NCI-H748 (cell line): ENCODE measurements at regions not wholly inside any gene's neighbourhood (a gene's known extent, or its start where the extent isn't known, plus 50 kb on each side); places are given as distances from the start of the nearest gene placed in this dataset.
"Not testable (repeated sequence)": the region's sequence is repeated elsewhere in the genome, so short reads cannot be mapped to it uniquely, and the experiment has no call there.

Experiments used
- DNase-seq: peaks from one replicate; lab custom pipeline; 2025; ENCODE audit not compliant: unreplicated experiment; lab: John Stamatoyannopoulos, UW

DNA sequence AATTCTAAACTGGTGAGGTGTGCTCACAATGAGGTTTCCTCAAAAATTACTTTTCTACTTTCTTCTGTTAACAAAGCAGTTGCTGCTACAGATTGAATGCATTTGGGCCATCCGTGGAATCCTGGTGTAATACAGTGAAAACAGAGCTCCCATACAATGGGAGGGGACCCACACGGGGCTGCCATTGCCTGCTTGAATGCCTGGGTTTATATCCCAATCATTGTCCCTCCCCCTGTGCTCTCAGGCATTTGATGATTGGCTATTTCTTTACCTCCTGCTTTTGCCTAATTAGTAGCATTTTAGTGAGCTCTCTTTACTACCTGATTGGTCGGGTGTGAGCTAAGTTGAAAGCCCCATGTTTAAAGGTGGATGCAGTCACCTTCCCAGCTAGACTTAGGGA lies 52.9 kb upstream of the CSF1 start:
- DNase-seq = not testable (repeated sequence)

DNA sequence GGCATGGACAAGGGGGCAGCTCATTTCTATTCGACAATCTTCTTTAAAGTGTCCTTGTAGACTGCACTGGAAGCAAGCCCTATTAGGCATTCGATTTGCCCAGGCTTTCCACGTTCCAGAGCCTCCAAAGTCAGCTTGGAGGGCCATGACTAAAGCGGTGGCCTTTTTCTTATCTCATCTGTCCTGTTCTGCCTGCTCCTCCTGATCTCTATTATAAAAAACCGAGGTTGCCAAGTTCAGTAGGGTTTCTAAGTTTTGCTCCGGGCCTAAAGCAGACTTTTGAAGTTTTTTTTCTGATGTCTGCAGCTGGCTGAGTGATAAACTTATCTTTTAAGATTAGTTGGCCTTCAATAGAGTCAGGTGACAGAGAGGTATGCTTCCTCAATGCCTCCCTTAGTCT lies 54.7 kb upstream of the CSF1 start:
- DNase-seq = not testable (repeated sequence)

DNA sequence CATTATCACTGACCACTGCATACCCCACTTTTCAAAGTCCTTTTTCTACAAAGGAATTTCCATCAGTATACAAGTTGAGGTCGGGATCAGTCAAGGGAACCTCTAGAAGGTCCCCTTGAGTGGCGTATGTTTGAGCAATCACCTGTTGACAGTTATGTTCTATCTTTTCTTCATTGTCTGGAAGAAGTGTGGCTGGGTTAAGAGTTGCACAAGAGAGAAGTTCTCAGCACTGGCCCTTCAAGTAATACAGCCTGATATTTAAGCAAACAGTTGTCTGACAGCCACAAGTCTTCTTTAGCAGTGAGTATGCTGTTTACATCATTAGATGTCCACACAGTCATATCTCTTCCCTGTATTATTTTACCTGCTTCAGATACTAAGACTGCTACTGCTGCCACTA lies 56.7 kb upstream of the CSF1 start:
- DNase-seq = not testable (repeated sequence)

DNA sequence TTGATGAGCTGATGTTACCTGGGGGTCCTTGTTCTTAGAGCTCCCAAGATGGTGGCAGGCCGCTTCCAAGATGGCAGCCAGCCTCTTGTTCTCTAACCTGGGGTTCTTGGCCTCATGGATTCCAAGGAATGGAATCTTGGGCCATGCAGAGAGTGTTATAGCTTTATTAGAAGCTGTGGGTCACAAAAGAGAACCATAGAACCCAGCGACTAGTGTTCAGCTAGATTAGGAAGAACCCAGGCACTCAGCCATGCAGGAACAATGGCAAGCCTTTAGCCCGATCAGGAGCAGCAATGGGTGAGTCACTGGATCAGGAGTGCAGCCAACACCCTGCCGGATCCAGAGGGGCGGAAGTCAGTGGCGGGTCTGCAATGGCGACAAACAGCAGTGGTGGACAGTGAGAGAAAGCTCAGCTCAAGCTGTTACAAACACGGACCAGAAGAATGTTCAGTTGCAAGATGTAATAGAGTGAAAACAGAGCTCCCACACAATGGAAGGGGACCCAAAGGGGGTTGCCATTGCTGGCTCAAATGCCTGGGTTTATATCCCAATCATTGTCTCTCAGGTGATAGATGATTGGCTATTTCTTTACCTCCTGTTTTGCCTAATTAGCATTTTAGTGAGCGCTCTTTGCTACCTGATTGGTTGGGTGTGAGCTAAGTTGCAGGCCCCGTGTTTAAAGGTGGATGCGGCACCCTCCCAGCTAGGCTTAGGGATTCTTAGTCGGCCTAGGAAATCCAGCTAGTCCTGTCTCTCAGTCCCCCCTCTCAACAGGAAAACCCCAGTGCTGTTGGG lies 58.2 kb upstream of the CSF1 start:
- DNase-seq = not testable (repeated sequence)

- DNase-seq = no peak
Measured at GRCh38 chr1:109850827-109851226, 59.8 kb upstream of the CSF1 start.

DNA sequence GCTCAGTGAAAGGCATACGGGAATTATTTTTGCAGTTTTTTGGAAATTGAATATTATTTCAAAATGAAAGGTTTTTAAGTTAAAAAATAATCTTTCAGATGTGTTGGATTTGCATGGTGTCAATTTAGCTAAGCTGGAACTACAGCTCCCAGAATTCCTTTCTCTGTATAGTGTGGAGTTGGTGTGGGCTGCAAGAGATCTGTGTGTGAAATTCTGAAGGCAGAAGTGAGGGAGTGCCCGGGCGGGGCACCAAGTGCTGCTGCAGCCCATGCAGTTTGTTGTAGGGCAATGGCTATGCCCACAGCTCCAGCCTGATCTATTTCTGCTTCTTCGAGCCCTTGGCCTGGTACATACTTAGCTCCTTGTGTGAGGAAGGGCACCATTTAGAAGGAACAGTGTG lies 60.5 kb upstream of the CSF1 start:
- DNase-seq = no peak

GRCh38 chr1:109849655-109850054 lies 61.0 kb upstream of the CSF1 start:
- DNase-seq = no peak

- no peak for DNase-seq
Measured at GRCh38 chr1:109847251-109847650, 63.4 kb upstream of the CSF1 start.

GRCh38 chr1:109846846-109847245 lies 63.8 kb upstream of the CSF1 start:
- no peak for DNase-seq

DNA sequence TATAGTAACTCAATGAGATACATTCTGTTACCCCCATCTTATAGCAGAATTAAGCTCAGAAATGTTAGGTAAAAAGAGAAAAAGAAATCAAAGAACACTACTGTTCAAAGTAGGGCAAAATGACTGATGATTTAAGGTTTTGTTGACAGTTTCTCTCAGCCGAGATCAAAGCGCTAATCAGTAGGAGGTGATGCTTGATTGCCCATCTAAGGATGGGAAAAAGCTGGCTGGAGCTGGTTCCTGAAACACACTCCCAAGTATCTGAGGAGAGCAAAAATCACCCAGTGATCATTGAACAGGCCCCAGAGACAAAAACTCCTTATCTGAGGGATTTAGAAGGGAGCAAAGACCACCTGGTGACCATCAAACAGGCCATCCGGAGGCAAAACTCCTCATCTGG lies 64.5 kb upstream of the CSF1 start:
- DNase-seq = no peak

DNA sequence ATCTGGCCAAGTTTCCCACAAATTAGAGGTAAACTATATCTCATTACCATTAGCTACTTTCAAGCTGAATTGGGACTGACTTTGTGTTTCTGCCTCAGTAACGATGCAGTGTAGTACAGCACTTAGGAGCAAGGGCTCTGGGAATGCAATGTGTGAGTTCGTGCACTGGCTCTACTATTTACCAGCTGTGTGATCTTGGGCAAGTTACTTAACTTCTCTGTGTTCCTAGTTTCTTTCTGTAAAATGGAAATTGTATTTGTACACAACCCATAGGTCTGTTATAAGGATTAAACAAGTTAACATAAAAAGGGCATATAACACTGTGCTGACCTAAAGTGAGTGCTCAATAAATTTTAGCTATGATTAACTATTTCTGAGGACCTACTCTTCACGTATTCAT lies 65.0 kb upstream of the CSF1 start:
- no peak for DNase-seq

- no peak for DNase-seq
Measured at GRCh38 chr1:109844609-109845008, 66.0 kb upstream of the CSF1 start.

DNA sequence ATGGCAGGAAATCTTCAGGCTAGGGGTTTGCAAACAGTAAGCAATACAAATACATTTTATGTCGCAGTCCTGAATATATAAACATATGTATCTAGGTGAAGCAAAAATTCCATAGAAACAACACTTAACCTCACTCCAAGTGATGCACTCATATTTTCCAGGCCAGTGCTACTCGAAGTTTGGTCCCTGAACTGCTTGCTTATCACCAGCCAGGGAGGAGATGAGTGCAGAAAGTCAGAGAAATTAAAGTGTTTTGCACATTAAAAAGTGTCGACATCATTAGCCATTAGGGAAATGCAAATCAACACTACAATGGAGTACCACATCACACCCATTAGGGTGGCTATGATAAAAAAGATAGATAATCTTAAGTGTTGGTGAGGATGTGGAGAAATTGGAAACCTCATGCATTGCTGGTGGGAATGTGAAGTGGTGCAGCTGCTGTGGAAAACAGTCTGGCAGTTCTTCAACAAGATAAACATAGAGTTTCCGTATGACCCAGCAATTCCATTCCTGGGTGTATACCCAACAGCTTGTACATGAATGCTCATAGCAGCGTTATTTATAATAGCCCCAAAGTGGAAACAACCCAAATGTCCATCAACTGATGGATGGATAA lies 70.5 kb upstream of the CSF1 start:
- DNase-seq = no peak

DNA sequence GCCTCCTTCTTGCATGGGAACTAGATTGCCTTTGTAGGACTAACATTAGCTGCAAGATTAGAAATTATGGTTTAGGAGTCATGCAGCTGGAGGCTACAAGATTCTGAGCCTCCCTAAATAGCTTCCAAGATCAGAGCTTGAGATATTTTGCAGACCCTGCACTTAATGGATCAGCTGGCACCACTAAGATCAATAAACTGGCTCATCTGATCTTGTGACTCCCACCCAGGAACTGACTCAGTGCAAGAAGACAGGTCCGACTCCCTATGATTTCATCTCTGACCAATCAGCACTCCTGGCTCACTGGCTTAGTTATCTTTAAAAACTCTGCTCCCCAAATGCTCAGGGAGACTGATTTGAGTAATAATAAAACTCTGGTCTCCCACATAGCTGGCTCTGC lies 71.4 kb upstream of the CSF1 start:
- not testable (repeated sequence) for DNase-seq

- no peak for DNase-seq
Measured at GRCh38 chr1:109838838-109839240, 71.8 kb upstream of the CSF1 start.

DNA sequence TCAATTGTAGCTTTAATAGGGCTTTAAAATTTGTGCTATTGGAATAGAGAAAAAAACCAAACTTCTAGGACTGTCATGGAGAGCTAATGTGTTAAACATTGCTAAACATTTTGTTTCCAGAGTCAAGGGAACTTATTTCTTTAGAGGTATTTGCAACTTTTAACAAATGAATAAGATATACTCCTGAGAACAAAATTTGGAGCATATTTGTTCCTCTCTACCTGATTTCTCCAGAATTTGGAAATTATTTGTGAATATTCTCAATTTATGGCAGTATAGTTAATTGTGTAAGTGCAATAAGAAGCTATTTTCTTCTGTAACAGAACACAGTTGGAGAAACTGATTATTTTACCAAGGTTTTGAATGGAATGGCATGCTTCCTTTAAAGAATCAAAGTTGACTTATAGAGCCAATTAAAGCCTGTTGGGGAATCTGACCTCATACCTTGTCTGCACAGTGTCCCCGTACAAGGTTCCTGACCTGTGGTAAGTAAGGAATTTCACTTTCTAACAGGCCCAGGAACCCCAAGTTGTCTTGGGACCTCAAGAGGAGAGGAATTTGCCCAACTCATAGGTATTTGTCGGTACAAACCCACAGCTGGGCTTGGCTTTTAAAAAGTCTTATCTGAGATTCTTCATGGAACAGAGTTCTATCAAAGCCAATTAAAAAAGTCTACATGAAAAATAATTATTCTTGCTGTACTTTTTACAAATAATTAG lies 72.6 kb upstream of the CSF1 start:
- no peak for DNase-seq

DNA sequence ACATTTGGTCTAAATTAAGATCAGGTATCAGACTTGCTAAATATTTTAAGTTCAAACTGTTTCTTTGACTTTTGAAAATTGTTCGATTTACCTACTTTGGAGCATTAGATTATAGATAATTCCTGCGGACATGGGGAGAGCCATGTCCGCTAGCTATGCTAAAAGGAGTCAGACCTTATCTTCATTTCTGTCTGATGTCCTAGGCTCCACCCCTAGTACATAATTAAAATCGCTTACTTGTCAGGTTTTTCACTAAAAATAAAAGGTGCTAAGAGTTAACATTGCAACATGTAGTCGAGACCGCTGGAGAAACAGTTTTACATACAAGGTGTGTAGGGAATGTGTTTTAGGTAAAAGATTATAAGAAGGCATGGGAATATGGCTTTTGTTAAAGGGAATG lies 71.9 kb upstream of the EPS8L3 start:
- not testable (repeated sequence) for DNase-seq

DNA sequence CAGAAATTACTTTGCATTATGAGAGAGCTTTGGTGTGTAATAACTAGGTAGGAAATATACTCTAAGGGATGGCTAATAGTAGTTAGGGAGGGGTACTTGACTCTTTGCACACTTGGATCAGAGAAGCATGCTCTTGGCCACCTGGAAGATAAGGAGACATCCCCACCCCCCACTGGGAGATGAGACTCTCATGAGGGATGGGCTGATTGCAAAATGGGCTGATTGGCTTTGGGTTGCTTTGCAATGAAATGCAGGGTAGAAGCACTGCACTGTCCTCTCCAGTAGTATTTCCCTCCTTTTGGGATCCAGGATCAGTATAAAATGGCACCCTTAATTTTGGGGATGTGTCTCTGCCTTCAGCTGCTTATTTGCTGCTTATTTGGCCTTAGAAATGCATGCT lies 71.2 kb upstream of the EPS8L3 start:
- no peak for DNase-seq

DNA sequence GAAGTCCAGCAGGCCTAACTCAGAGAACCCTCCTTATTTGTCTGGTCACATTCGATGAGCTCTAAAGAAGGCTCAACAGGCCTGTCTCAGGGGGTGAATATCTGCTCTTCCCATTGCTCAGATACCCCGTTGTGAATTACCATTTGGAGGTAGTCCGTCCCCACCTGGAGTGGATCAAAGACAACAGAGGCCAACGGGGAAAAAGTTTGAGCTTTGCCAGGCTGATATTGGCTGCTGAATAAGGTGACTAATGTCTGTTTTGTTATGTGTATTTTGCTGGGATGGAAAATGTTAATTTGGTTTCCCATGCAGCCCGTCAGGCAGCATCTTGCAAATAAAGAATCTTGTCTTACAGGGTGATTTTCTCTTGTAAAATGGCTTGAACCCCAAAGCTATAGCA lies 69.2 kb upstream of the EPS8L3 start:
- DNase-seq = no peak

DNA sequence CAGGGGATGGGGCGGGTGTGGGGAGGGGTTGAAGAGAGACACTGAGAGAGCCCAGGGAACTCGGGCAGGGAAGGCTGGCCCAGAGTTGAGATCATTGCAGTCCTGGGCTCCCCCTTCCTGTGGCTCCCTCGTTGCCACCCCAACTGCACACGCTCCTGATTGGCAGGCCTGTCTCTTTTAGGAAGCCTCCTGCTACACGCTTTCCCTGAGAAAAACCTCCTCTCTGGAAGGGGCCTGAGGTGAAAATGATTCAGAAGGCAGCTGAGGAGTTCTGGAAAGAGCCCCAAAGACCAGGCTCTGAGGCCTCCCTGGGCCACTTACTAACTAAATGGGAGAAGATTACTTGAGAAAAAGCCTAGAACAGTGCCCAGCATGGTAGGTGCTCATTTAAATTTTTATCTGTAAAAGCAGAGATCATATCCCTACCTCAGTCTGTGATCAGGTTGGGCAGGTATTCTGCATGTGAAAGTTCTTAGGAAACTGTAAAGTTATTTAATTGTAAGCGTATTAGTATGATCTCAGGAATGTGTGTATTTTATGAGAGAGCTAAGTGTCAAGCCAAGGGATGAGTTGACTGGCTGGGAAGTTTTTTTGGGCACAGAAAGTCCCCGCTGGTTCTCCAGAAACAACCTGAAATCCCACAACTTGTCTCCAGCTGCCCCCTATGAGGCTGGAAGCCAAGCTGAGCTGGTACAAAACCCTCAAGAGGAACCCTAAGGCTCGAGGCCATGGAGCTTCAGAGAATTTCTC lies 65.2 kb upstream of the EPS8L3 start:
- no peak for DNase-seq

DNA sequence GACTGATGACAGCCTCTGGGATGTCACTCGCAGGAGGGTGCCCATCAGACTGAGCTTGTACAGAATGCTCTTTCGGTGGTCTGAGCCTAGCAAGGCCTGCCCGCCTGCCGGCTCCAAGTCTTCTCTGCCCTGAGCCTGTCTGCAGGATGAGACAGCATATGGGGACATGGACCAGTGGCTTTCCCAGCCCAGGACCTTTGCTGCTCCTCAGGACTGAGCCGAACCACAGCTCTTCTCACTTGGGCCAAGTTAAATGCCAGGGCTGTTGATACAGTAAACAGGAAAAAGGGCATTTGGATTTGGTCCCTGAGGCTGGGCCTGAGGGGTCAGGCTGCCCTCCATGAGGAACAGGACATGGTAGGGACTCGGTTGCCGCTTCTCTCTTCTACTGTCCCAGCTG lies 64.3 kb upstream of the EPS8L3 start:
- no peak for DNase-seq
